GM18951 (cell line): ENCODE measurements at regions not wholly inside any gene's neighbourhood (a gene's known extent, or its start where the extent isn't known, plus 50 kb on each side); places are given as distances from the start of the nearest gene placed in this dataset.

Experiments
- POLR2A ChIP-seq: IDR thresholded peaks from 4 replicates; pipeline ENCODE4 v1.6.1; 2011; ENCODE audit warnings: mild to moderate bottlenecking; ENCODE audit not compliant: insufficient read length, insufficient read depth; ENCODE audit errors: extremely low read depth
- in situ Hi-C: fragments of 300-500 bp; cut with MboI; formaldehyde crosslinking; loops from one replicate; pipeline ENCODE4 v1.12.0; 2022; ENCODE audit warnings: low sequenced_read_pairs, mixed read lengths, inconsistent platforms; ENCODE audit not compliant: unreplicated experiment

DNA sequence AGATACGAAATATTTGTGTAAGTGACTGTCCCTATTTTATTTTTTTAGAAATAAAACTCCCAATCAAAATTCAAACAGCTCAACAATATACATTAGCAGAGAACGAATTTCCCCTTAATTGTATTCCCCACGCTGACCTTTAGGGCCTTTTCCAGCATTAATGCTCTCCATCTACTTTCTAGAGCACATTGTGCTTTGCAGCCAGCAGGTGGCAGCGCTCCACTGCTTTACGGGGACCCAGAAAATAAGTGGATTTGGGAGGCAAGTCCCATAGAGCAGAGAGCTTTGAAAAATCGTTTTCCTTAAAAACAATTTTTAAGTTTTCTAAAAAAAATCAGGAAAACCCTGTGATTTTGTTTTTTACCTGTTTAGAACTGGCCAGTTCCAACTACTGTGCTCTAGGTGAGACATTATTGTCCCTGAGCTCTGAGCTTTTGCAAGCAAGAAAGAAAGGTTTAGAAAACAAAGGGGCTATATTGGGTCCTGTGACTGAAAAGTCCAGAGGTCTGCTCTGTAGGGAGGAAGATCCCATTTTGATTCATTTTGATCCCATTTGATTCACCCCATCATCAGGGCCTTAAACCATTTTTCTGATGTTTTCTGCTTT is 144.4 kb upstream of the ZNF644 start:
- TF ChIP-seq POLR2A, result no peak
- in situ Hi-C loops, result loop anchor here (10.0 kb wide), 1 partner anchor 441 kb away; no protein-coding TSS in a partner anchor

DNA sequence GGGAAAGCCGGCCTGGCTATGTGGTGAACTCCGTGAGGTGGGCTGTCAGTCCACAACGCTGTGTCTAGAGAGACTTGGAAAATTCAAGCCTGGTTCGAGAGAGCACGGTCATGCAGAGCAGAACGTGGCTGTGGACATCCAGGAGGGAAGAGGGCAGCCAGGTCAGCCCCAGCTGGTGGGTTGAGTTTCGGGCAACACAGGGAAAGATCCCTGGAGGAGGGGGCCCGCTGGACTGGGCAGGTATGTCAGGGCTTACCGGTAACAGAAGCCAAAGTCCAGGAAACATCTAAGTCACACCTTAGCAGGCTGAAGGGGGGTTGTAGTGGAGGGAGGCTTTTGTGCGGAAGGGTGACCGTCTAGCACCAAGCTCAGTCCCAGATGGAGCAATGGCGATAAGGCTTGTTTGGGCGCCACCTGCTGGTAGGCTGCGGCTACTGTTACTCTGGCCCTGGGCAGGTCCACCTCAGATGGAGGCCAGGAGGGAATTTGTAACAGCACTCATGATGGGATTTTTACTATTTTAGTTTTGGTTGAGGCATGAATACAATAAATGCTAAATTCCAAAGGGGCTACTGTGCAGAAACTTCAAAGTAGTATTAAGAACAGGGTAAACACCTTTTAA is 143.3 kb upstream of the ZNF644 start:
- no peak for TF ChIP-seq POLR2A
- in situ Hi-C loops, result loop anchor here (10.0 kb wide), 1 partner anchor 440 kb away; no protein-coding TSS in a partner anchor

DNA sequence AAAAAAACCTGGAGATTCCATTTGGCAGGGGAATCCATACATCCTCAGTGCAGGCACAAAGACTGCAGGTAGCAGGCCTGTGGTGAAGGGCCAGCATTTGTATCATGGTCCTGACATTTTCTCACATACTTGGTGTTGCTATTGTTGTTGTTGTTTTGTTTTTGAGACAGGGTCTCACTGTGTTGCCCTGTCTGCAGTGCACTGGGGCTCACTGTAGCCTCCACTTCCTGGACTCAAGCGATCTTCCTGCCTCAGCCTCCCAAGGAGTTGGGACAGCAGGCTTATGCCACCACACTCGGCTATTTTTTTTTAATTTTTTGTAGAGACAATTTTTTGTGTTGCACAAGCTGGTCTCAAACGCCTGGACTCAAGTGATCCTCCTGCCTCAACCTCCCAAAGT is 140.8 kb upstream of the ZNF644 start:
- in situ Hi-C loops, result loop anchor here (10.0 kb wide), 1 partner anchor 438 kb away; no protein-coding TSS in a partner anchor

GRCh38 chr1:91161749-91162148 is 139.9 kb upstream of the ZNF644 start:
- in situ Hi-C loops, result loop anchor here (10.0 kb wide), 1 partner anchor 437 kb away; no protein-coding TSS in a partner anchor

More for the DNA sequence above, 140.8 kb upstream of the ZNF644 start:
- TF ChIP-seq POLR2A, result no peak

GRCh38 chr1:91161166-91161565 is 139.3 kb upstream of the ZNF644 start:
- in situ Hi-C loops, result loop anchor here (10.0 kb wide), 1 partner anchor 436 kb away; no protein-coding TSS in a partner anchor
- TF ChIP-seq POLR2A, result no peak

More at GRCh38 chr1:91161749-91162148, 139.9 kb upstream of the ZNF644 start:
- no peak for TF ChIP-seq POLR2A

DNA sequence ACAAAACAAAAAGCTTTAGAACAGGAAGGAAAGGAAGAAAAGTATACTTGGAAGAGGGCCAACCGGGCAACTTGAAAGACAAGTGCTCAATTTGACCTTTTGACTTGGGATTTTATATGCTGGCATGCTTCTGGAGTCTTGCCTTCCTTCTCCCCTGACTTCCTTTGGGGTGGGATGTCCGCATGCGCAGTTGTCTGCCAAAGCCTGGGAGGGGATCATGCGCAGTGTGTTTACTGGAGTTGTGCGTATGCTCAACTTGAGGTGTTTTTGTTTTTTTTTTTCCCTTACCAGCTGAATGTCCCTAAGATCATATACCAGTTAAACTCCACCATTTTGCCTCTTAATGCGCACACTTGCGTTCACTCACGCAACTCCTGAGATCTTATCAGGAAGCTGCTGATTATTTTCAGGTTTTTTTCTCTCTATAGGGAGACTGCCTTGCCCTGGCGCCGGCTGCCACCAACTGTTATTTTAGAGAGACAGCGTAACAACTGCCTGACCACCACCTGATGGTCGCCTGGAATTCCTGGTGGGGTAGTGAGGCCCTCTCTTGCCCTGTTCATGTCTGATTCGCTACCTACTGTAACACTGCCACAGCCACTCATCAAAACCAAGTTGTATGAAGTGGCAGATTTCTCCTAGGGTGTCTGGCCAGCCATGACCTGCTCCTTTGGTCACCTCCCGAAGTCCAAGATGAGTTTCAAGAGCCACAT is 138.7 kb upstream of the ZNF644 start:
- in situ Hi-C loops, result loop anchor here (10.0 kb wide), 1 partner anchor 436 kb away; no protein-coding TSS in a partner anchor

GRCh38 chr1:91153341-91153740 is 131.5 kb upstream of the ZNF644 start:
- in situ Hi-C loops, result no loop called here
- no peak for TF ChIP-seq POLR2A

More for the DNA sequence above, 138.7 kb upstream of the ZNF644 start:
- TF ChIP-seq POLR2A, result no peak

DNA sequence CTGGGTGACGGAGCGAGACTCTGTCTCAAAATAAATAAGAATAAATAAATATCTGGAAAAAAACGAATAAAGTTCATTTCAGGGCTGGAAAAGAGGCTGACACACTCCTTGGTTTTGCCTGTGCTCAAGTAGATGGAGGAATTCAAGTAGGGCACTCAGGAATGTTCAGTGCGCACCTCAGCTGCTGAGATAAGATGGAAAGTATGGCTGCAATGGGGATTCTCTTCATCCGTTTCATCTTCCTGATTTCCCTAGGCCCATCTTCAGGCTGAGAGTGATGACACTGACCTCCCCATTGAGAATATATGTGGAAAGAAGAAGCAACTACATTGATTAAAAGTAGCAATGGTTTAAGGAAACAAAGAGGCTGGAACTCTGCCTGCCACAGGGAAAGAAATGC is 130.5 kb upstream of the ZNF644 start:
- no peak for TF ChIP-seq POLR2A
- in situ Hi-C loops, result no loop called here

- TF ChIP-seq POLR2A, result no peak
- in situ Hi-C loops, result no loop called here
These were observed 129.9 kb upstream of the ZNF644 start for GRCh38 chr1:91151702-91152101.

GRCh38 chr1:91148641-91149069 is 126.8 kb upstream of the ZNF644 start:
- in situ Hi-C loops, result no loop called here

GRCh38 chr1:91141858-91142257 is 120.0 kb upstream of the ZNF644 start:
- in situ Hi-C loops, result no loop called here
- TF ChIP-seq POLR2A, result no peak

More at GRCh38 chr1:91148641-91149069, 126.8 kb upstream of the ZNF644 start:
- TF ChIP-seq POLR2A, result no peak

- in situ Hi-C loops, result no loop called here
- no peak for TF ChIP-seq POLR2A
These were observed 117.1 kb upstream of the ZNF644 start for GRCh38 chr1:91138959-91139358.

DNA sequence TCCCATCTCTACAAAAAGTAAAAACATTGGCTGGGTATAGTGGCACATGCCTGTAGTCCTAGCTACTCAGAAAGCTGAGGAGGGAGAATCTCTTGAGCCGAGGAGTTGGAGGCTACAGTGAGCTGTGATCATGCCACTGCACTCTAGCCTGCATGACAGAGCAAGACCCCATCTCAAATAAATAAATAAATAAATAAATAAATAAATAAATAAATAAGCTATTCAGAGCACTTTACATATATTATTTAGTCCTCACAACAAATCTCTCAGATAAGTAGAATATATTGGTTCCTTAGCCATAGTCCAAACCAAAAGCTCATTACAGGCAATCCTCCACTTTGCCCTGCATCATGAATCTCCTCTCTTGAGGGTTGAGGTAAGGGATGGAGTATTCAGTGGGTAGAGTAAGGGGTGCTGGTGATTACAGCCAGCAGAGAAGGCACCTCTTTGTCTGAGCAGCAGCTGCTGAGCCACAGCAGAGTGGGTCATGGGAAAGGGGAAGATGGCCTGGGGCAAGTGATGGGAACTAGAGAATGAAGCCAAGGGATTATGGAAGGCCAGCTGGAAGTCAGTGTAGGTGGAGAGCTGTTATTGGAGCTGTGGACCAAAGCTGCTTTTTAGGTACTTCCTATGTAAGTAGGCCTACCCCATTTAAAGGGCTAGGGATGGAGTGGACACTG is 115.5 kb upstream of the ZNF644 start:
- in situ Hi-C loops, result no loop called here
- TF ChIP-seq POLR2A, result no peak
